ENCODE measurements at regions not wholly inside any gene's neighbourhood (a gene's known extent, or its start where the extent isn't known, plus 50 kb on each side); places are given as distances from the start of the nearest gene placed in this dataset.
"Not testable (repeated sequence)": the region's sequence is repeated elsewhere in the genome, so short reads cannot be mapped to it uniquely, and the experiment has no call there.

DNA sequence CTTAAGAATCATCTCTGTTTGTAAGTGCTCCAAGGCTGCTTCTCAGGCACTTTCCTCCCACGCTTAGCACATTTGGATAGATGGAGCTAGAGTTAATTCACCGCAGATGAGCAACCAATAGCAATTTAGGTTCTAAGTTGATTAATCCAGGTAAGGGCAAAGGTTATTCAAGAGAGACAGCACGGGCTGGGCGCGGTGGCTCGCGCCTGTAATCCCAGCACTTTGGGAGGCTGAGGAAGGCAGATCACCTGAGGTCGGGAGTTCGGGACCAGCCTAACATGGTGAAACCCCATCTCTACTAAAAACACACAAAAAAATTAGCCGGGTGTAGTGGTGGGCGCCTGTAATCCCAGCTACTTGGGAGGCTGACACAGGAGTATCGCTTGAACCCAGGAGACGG is 54.5 kb upstream of the UNC13C start:
- not testable (repeated sequence) for DNase-seq (ENCODE audit: low spot score); H3K9me3 ChIP-seq; H3K27me3 ChIP-seq; H3K27ac ChIP-seq; H3K4me3 ChIP-seq; H3K36me3 ChIP-seq; H3K4me1 ChIP-seq

DNA sequence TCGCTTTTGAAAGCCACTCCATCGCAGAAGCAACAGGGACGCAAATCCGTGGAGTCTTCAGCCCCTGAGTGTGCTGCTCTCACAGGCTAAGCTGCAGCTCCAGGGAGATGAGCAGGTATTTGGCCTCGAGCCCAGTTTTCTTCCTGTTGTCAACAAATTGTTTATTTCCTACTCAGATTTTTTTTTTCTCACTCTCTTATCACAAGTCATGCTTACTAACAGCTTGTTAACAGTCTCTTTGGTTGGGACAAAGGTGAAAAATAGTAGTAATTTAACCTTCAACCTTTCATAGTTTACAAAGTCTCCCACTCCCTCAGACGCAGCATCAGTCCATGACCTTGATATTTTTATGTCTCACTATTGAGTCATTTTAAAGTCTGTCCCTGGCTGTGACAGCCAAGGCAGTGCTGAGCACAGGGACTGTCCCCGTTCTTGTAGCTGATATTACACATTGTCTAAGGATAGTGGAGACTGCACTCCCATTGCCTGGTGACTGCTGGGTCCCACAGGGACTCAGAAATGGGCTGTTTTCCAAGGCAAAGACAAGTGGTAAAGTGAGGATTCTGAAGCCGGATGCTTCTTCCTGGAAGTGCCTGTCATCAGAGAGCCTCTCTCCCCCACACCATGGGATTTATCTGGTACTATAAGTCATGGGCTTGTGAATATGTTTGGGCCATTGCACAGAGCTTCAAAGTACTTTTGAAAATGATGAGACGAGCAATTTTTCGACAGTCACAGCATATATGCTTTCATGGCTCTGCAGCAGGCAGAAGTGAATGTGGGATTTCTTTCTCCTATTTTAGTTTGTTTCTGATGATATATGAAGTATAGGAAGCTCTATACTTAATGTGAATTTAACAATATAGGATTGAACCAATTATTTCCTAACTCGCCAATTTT is 59.8 kb upstream of the UNC13C start:
- H3K27me3 ChIP-seq: no peaks in the 10 kb centered on the region
- TF ChIP-seq, protein P1, sequence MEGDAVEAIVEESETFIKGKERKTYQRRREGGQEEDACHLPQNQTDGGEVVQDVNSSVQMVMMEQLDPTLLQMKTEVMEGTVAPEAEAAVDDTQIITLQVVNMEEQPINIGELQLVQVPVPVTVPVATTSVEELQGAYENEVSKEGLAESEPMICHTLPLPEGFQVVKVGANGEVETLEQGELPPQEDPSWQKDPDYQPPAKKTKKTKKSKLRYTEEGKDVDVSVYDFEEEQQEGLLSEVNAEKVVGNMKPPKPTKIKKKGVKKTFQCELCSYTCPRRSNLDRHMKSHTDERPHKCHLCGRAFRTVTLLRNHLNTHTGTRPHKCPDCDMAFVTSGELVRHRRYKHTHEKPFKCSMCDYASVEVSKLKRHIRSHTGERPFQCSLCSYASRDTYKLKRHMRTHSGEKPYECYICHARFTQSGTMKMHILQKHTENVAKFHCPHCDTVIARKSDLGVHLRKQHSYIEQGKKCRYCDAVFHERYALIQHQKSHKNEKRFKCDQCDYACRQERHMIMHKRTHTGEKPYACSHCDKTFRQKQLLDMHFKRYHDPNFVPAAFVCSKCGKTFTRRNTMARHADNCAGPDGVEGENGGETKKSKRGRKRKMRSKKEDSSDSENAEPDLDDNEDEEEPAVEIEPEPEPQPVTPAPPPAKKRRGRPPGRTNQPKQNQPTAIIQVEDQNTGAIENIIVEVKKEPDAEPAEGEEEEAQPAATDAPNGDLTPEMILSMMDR (IDR thresholded peaks at IDR 0.05): no peak
- H3K9me3 ChIP-seq: no peaks in the 10 kb centered on the region
- no peaks in the 10 kb centered on the region for H3K4me1 ChIP-seq
- H3K27ac ChIP-seq: no peak overlapping the region
- H3K36me3 ChIP-seq: no peaks in the 10 kb centered on the region
- no peak for DNase-seq (ENCODE audit: low spot score)
- no peak overlapping the region for H3K4me3 ChIP-seq

DNA sequence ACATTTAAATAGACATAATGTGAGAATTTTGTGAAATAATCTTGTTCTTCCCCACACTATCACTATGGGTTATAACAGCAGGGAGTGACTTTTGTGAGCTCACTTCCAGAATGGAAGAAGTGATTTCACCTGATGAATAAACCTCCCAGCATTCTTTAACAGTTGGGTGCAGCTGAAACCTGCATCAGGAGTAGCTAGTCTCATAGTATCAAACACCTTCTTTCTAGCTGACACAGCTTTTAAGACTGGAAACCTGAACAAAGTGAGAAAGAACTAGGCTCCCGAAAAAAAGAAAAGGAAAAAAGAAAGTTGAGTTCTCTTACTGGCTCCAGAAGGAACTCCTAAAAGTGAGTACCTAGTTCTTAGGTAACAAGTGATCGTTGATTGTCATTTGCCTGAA is 61.1 kb upstream of the UNC13C start:
- no peaks in the 10 kb centered on the region for H3K4me1 ChIP-seq
- H3K36me3 ChIP-seq: no peaks in the 10 kb centered on the region
- H3K9me3 ChIP-seq: no peaks in the 10 kb centered on the region
- no peak overlapping the region for H3K27ac ChIP-seq
- no peak overlapping the region for H3K4me3 ChIP-seq
- TF ChIP-seq, protein P1 (IDR thresholded peaks at IDR 0.05): no peak
- no peaks in the 10 kb centered on the region for H3K27me3 ChIP-seq
- DNase-seq (ENCODE audit: low spot score): no peak

DNA sequence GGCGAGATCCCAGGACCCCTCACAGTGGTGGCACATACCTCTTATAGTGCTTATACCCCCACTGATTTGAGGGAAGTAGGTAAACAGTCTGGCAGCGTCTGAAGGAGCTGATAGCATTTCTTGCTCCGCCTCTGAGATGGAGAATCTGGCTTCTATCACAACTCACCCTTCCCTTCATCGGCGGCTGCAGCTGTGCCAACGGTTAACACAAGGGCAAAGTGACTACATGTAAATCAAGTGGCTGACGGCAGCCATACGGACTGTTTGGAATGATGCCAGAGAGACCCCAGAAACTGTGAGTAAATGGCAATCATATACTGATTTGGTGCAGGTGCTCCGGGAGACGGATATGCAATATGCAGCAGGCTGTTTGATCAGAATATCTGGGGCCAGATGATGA is 66.8 kb upstream of the UNC13C start:
- Histone ChIP-seq H3K36me3 (no peaks in the 10 kb centered on the region), H3K27me3 (no peaks in the 10 kb centered on the region), H3K9me3 (no peaks in the 10 kb centered on the region), H3K27ac (no peak overlapping the region), H3K4me3 (no peak overlapping the region), H3K4me1 (no peaks in the 10 kb centered on the region)
- no peak for DNase-seq (ENCODE audit: low spot score)
- TF ChIP-seq, protein P1 (IDR thresholded peaks at IDR 0.05): no peak

DNA sequence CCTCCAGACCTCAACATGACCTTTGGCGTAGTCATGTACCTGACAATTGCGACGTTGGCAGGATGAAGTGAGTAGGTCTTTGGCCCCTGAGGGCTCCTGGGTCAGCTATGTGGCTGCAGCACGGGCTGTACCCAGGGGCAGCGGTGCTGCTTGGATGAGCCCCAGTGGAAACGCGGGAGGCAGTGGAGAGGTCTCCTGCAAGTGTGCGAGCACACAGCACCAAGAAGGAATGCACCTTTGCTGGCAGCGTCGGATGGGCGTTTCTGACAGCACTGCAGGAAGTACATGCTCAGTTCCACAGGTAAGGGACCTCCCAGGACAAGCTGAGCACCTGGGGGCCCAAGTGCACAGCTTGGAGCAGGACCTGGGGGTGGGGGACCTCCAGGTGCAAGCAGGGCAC is 67.4 kb upstream of the UNC13C start:
- Histone ChIP-seq H3K4me3 (no peak overlapping the region), H3K27me3 (no peaks in the 10 kb centered on the region), H3K27ac (no peak overlapping the region), H3K4me1 (no peaks in the 10 kb centered on the region), H3K36me3 (no peaks in the 10 kb centered on the region), H3K9me3 (no peaks in the 10 kb centered on the region)
- DNase-seq (ENCODE audit: low spot score): no peak
- TF ChIP-seq, protein P1 (IDR thresholded peaks at IDR 0.05): no peak

DNA sequence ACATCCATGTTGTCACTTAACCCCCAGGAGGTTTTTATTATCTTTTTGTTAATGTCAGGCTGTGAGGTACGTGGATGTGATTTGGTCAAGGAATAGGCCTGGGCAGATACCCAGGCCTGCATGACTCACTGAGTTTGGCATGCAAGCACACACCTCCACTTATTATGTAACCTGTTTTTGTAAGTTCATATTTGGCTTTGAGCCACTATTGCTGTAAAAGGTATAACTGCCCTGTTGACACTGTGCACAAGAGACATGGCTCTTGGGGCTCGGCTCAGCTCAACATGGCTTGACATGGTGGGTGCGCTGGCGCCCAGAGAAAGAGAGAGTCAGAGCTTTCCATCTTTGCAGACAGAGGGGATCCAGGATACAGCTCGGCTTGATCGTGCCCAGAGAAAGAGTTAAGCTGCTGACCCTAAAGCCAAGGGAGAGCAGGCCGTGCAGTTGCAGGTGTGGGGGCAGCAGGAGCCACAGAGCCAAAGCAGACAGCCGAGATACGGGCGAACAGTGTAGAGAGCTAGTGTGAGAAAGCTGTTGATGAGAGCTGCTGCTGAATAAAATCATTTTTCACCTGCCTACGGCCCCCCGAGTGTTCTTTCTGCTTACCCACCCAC is 67.9 kb upstream of the UNC13C start:
- Histone ChIP-seq H3K27me3 (no peaks in the 10 kb centered on the region), H3K4me1 (no peaks in the 10 kb centered on the region), H3K27ac (no peak overlapping the region), H3K36me3 (no peaks in the 10 kb centered on the region), H3K4me3 (no peak overlapping the region), H3K9me3 (no peaks in the 10 kb centered on the region)
- TF ChIP-seq, protein P1 (IDR thresholded peaks at IDR 0.05): no peak
- no peak for DNase-seq (ENCODE audit: low spot score)

Data from right atrium auricular region (tissue), 2 donors.